Activated CD4-positive, alpha-beta T cell treated with anti-CD3 and anti-CD28 coated beads for 36 hours (primary cell): ENCODE measurements at regions not wholly inside any gene's neighbourhood (a gene's known extent, or its start where the extent isn't known, plus 50 kb on each side); places are given as distances from the start of the nearest gene placed in this dataset.

Experiments used
- ATAC-seq: fragments of 200-7000 bp; cut with Tn5 transposase; one replicate; pipeline ENCODE4 v1.10.0; 2021; ENCODE audit warnings: mild to moderate bottlenecking, moderate library complexity
- CTCF ChIA-PET: fragments of 350-600 bp; sonication (Branson Sonifier 250); formaldehyde crosslinking; loops from one replicate; lab custom pipeline; 2021; ENCODE audit warnings: antibody characterized with exemption; lab: Charles Lee
- POLR2A ChIA-PET: fragments of 350-600 bp; sonication (Branson Sonifier 250); formaldehyde crosslinking; loops from one replicate; lab custom pipeline; 2021; ENCODE audit warnings: antibody characterized with exemption, inconsistent platforms; lab: Charles Lee
- DNase-seq: peaks from one replicate; pipeline ENCODE4 v3.0.0-alpha.2; 2020
- H3K27ac Mint-ChIP-seq: one replicate; pipeline ENCODE4 v1.8.0; 2021; ENCODE audit warnings: mixed read lengths
- H3K27me3 Mint-ChIP-seq: one replicate; pipeline ENCODE4 v1.8.0; 2021; ENCODE audit warnings: mixed read lengths
- H3K36me3 Mint-ChIP-seq: one replicate; pipeline ENCODE4 v1.8.0; 2021; ENCODE audit warnings: low read depth, mixed read lengths
- H3K4me1 Mint-ChIP-seq: one replicate; pipeline ENCODE4 v1.8.0; 2021; ENCODE audit warnings: mixed read lengths
- H3K4me3 Mint-ChIP-seq: one replicate; pipeline ENCODE4 v1.8.0; 2021; ENCODE audit warnings: mild to moderate bottlenecking, moderate library complexity, mixed read lengths
- H3K9me3 Mint-ChIP-seq: one replicate; pipeline ENCODE4 v1.8.0; 2021; ENCODE audit warnings: low read depth, mixed read lengths
- intact Hi-C, 2 experiments: fragments of 100-400 bp; cut with DNase I in 1 of 2; cut with micrococcal nuclease in 1 of 2; formaldehyde crosslinking; loops; one replicate each; pipeline versions ENCODE4 v1.14.2 to v1.15.1; 2022 to 2024; cut with DNase I, micrococcal nuclease

DNA sequence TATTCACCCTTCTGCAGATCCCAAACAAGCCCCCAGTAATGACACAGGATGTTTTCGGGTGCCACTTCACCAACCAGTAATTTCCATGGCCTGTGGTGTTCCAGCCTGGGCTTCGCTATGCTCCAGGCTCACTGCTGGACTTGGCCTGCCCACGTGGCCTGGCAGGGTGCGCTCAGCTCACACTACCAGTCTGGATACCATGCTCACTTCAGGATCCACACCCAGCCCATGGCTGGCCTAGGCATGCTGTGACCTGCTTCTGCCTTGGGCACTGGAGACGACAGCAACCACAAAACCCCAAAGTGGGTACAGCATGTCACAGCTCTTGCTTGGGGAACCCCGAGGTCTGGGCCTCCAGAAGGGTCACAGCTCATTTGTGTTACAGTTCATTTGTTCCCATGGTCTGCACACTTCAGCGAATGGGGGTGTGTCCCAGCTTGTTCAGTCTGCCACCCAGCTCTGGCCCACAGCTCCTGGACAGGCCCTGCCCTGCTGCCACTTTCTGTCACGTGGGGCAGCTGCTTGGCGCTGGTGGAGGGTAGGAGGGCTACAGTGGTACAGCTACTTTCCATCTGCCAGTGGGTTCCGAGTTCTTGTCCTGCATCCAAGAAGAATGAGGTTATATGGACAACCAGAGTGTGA is 650.8 kb downstream of the MCTP2 start:
- Mint-ChIP-seq H3K27ac (no peak overlapping the region), H3K9me3 (peaks cover 9% of the 10 kb centered on the region), H3K4me3 (no peak overlapping the region), H3K36me3 (no peaks in the 10 kb centered on the region), H3K27me3 (no peaks in the 10 kb centered on the region), H3K4me1 (no peaks in the 10 kb centered on the region)
- ChIA-PET CTCF (no interaction called here), POLR2A (no interaction called here)
- ATAC-seq (no peak), DNase-seq (no peak)
- intact Hi-C loops = no loop called here

DNA sequence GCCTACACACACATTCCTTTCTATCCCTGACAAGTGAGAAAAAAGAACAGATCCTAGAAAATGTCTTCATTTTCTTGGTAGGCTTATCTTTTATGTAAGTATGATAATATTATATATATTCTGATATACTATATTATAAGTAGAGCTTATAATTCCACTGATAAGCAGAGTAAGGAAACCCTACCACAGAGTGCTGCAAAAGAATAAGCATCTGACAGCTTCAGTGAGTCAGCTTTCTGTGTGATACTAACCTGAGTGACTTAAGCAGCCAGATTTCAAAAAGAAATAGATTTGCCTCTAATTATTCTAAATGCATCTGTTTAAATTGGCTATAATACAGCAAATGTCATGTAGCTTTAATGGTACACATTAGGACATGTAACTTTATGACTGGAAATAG is 656.0 kb downstream of the MCTP2 start:
- ChIA-PET POLR2A (no interaction called here), CTCF (no interaction called here)
- Mint-ChIP-seq H3K36me3 (no peaks in the 10 kb centered on the region), H3K9me3 (peaks cover 10% of the 10 kb centered on the region), H3K4me1 (no peaks in the 10 kb centered on the region), H3K27ac (no peak overlapping the region), H3K27me3 (no peaks in the 10 kb centered on the region), H3K4me3 (no peak overlapping the region)
- ATAC-seq (no peak), DNase-seq (no peak)
- intact Hi-C loops = no loop called here

DNA sequence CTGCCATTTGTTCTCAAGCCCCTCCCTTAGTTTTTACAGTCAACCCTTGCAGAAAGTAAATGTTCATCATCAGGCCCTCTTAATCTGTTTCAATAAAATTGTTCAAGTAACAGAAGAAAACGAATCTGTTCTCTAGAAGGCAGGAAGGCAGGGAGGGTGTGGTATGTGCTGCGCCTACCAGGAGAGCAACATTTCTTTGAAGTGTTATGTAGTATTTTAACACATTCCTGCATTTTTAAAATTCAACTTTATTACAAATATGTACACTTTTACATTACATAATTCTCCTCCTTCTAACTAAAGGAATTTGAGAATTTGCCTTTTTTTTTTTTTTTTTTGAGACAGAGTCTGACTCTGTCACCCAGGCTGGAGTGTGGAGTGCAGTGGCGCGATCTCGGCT is 657.8 kb downstream of the MCTP2 start:
- peaks cover 8% of the 10 kb centered on the region for H3K9me3 Mint-ChIP-seq
- intact Hi-C loops = no loop called here
- CTCF ChIA-PET = no interaction called here
- no peak overlapping the region for H3K4me3 Mint-ChIP-seq
- H3K4me1 Mint-ChIP-seq = no peaks in the 10 kb centered on the region
- H3K27me3 Mint-ChIP-seq = no peaks in the 10 kb centered on the region
- no peak for DNase-seq
- no peak for ATAC-seq
- POLR2A ChIA-PET = no interaction called here
- H3K36me3 Mint-ChIP-seq = no peaks in the 10 kb centered on the region
- H3K27ac Mint-ChIP-seq = no peak overlapping the region

DNA sequence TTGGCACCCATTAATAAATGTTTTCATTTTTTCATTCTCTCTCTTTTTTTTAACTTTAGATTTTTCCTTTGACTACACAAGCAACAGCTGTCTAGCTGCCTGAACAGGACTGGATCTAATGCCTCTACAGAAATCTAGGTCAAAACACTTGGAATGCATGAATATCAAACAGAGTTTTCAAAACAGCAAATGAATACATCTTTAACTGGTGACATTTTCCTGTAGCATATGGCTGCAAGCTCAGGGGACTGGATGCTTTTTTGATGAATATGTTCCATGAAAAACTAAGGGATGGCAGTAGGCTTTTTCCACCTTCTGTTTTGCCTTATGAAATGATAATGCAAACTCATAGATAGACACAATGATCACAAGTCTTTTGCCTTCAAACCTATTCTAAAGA is 661.7 kb downstream of the MCTP2 start:
- ChIA-PET POLR2A (no interaction called here), CTCF (no interaction called here)
- DNase-seq (no peak), ATAC-seq (no peak)
- H3K36me3 Mint-ChIP-seq = no peaks in the 10 kb centered on the region
- H3K4me3 Mint-ChIP-seq = no peak overlapping the region
- intact Hi-C loops = no loop called here
- no peaks in the 10 kb centered on the region for H3K27me3 Mint-ChIP-seq
- no peak overlapping the region for H3K27ac Mint-ChIP-seq
- no peaks in the 10 kb centered on the region for H3K4me1 Mint-ChIP-seq
- H3K9me3 Mint-ChIP-seq = peaks cover 6% of the 10 kb centered on the region

DNA sequence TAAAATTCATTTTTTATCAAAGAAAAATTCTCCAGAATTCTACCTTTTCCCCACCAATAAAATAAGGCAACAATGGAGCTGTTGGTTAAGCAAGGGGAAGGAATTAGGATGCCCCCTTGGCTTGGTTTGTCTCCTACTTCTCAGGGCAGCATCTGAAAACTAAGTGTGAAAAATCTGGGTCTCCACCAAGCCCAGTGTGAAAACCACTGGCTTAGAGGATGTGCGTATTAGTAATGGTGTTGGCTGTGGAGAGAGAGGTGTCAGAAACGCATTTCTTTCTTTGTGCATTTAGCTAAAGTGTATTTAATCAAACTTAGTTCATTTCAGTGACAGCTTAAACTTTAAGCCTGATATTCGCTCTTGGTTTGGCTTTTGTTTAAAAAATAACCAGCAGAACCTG is 662.7 kb downstream of the MCTP2 start:
- ChIA-PET POLR2A (no interaction called here), CTCF (no interaction called here)
- Mint-ChIP-seq H3K4me3 (no peak overlapping the region), H3K27ac (no peak overlapping the region), H3K4me1 (no peaks in the 10 kb centered on the region), H3K9me3 (peaks cover 6% of the 10 kb centered on the region), H3K27me3 (no peaks in the 10 kb centered on the region), H3K36me3 (no peaks in the 10 kb centered on the region)
- intact Hi-C loops = no loop called here
- DNase-seq (no peak), ATAC-seq (no peak)

DNA sequence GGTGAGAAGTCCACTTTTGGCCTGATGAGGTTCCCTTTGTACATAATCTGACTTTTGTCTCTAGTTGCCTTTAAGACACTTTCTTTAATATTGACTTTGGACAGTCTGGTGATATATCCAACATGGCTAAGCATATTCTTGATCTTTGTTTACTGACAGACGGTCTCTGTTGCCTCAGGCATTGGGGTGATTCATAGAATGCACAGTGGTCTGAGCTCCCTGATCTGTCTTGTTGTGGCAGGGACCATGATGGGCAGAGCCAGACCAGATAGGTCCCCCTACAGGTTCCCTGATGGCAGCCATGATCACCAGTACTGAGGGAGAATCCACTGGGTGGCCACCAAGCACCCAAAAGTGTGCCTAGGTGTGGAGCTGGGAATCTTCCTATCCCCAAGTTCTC is 678.1 kb downstream of the MCTP2 start:
- DNase-seq (no peak), ATAC-seq (no peak)
- intact Hi-C loops = no loop called here
- POLR2A ChIA-PET = no interaction called here
- peaks cover 9% of the 10 kb centered on the region for H3K9me3 Mint-ChIP-seq
- no peaks in the 10 kb centered on the region for H3K36me3 Mint-ChIP-seq
- no peaks in the 10 kb centered on the region for H3K4me1 Mint-ChIP-seq
- no peaks in the 10 kb centered on the region for H3K27me3 Mint-ChIP-seq
- no peak overlapping the region for H3K4me3 Mint-ChIP-seq
- H3K27ac Mint-ChIP-seq = no peak overlapping the region
- CTCF ChIA-PET = no interaction called here

DNA sequence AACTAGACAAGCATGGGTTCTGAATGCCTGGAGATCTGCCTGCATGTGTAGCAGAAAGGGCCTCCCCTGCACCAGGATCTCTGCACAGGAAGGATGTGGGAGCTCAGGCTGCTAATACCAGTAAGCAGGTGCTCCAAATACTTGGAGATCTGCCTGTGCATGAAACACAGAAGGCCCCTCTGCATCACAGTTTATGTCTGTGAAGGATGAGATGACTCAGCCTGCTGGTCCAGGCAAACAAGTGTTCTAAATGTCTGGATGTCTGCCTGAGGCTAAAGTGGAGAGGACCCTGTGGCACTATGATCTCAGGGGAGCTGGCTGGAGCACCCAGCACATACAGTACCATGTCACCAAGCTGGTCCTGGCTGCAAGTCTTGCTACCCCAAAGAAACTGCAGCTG is 678.8 kb downstream of the MCTP2 start:
- Mint-ChIP-seq H3K4me3 (no peak overlapping the region), H3K27ac (no peak overlapping the region), H3K4me1 (no peaks in the 10 kb centered on the region), H3K9me3 (peaks cover 9% of the 10 kb centered on the region), H3K27me3 (no peaks in the 10 kb centered on the region), H3K36me3 (no peaks in the 10 kb centered on the region)
- ATAC-seq (no peak), DNase-seq (no peak)
- POLR2A ChIA-PET = no interaction called here
- intact Hi-C loops = no loop called here
- CTCF ChIA-PET = interaction anchor here (0.6 kb wide), 1 partner anchor 25 kb away, joined by 3 read pairs; no protein-coding TSS in a partner anchor

DNA sequence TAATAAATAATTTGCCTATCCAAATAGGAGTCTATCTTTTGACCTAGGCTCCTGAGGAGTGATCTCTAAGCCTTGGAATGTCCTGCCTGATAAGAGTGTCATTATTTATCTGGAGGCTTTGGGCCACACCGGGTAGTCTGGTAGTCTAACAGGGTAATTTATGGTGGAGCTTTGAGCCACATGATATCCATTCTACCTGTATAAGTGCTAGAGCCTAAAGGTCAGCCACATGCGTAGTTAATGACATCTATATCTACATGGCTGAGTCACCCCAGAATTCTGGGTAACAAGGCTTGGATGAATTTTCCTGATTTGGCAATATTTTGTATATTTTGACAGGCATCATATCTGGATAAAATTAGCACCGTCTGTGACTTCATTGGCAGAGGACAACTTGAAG is 681.4 kb downstream of the MCTP2 start:
- intact Hi-C loops = no loop called here
- no peak overlapping the region for H3K27ac Mint-ChIP-seq
- no peaks in the 10 kb centered on the region for H3K4me1 Mint-ChIP-seq
- H3K36me3 Mint-ChIP-seq = no peaks in the 10 kb centered on the region
- ChIA-PET POLR2A (no interaction called here), CTCF (interaction anchor here (0.6 kb wide), 1 partner anchor 1357 kb away, joined by 3 read pairs; no protein-coding TSS in a partner anchor)
- H3K27me3 Mint-ChIP-seq = no peaks in the 10 kb centered on the region
- peaks cover 4% of the 10 kb centered on the region for H3K9me3 Mint-ChIP-seq
- no peak for DNase-seq
- ATAC-seq = no peak
- H3K4me3 Mint-ChIP-seq = no peak overlapping the region

DNA sequence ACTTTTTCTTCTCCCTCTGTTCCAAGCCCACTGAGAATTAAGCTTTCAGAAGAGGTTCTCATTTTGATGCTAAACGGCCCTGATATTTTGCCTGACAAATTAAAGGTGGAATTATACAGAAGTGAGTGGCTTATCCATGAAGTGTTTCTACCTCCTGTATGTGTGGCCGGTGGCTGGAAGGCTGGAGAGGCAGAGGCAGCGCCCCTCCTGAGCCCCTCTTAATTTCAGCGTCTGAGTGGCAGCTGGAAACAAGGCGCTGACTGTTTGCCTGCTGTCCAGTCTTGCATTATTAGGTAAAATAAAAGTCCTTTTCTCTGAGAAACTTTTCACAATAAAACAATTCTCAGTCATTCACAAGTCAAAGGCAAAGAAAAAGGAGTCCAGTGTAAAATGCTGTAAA is 685.7 kb downstream of the MCTP2 start:
- no peak for DNase-seq
- no peaks in the 10 kb centered on the region for H3K27me3 Mint-ChIP-seq
- no peaks in the 10 kb centered on the region for H3K4me1 Mint-ChIP-seq
- intact Hi-C loops = no loop called here
- no peaks in the 10 kb centered on the region for H3K9me3 Mint-ChIP-seq
- no peak overlapping the region for H3K27ac Mint-ChIP-seq
- POLR2A ChIA-PET = no interaction called here
- H3K36me3 Mint-ChIP-seq = no peaks in the 10 kb centered on the region
- no peak for ATAC-seq
- CTCF ChIA-PET = interaction anchor here (0.6 kb wide), 1 partner anchor 509 kb away, joined by 4 read pairs; no protein-coding TSS in a partner anchor
- no peak overlapping the region for H3K4me3 Mint-ChIP-seq

DNA sequence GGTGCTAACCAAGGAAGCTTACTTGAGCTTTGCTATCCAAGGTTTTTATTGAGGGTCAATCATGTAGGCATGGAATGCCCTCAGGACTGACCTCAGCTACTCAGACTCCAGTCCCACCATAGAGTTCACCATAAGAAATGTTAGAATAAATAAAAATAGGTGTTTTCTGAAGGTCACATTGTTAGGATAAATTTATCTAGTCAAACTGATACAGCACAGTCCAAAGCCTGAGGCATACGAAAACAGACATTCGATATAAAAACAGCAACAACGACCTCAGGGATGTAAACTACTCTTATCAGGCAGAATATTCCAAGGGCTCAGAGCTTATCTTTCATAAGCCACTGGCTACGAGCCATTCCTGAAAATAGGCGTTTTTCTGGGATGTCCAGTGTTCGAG is 690.6 kb downstream of the MCTP2 start:
- no peak for ATAC-seq
- ChIA-PET POLR2A (no interaction called here), CTCF (no interaction called here)
- Mint-ChIP-seq H3K27ac (no peak overlapping the region), H3K4me1 (no peaks in the 10 kb centered on the region), H3K27me3 (no peaks in the 10 kb centered on the region), H3K9me3 (no peaks in the 10 kb centered on the region), H3K4me3 (no peak overlapping the region), H3K36me3 (no peaks in the 10 kb centered on the region)
- no peak for DNase-seq
- intact Hi-C loops = no loop called here

DNA sequence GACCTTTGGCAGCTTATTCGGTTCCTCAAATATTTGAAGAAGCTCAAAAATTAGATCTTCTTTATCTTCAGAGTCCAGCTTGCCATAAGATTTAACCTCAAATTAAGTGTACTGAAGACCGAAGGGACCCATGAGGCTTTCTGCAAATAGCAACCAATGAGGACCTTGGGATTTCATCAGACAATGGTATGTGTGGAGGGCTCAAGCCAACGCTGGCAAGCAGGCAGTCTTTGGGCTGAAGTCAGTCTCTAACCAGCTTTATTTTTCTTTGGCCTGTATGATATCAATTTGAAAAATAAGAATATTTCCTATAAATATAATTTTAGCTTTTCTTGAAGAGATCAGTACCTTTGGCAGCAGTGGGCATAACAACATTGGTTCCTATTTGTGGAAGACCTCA is 692.7 kb downstream of the MCTP2 start:
- H3K27ac Mint-ChIP-seq = no peak overlapping the region
- H3K36me3 Mint-ChIP-seq = no peaks in the 10 kb centered on the region
- H3K9me3 Mint-ChIP-seq = no peaks in the 10 kb centered on the region
- intact Hi-C loops = no loop called here
- ATAC-seq (no peak), DNase-seq (no peak)
- no peaks in the 10 kb centered on the region for H3K4me1 Mint-ChIP-seq
- H3K27me3 Mint-ChIP-seq = no peaks in the 10 kb centered on the region
- H3K4me3 Mint-ChIP-seq = no peak overlapping the region
- ChIA-PET POLR2A (no interaction called here), CTCF (no interaction called here)

DNA sequence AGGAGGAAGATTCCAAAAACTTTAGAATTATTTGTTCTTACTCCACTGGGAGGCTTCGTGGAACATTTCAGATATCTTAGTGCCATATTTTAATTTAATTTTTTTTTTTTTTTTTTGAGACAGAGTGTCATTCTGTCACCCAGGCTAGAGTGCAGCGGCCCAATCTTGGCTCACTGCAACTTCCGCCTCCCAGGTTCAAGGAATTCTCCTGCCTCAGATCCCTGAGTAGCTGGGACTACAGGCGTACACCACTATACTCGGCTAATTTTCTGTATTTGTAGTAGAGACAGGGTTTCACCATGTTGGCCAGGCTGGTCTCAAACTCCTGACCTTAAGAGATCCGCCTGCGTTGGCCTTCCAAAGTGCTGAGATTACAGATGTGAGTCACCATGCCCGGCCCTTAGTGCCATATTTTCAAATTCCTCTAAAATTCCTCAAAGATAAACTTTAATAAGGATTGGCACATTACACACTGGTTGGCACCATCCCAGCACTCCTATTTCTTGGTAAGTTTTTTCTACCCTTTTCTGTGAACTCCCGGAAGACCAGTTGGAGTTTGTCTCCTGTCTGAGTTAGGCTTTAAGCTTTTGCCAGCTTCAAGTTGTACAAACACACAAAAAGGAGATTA is 693.7 kb downstream of the MCTP2 start:
- Mint-ChIP-seq H3K9me3 (no peaks in the 10 kb centered on the region), H3K36me3 (no peaks in the 10 kb centered on the region), H3K27ac (no peak overlapping the region), H3K4me3 (no peak overlapping the region), H3K4me1 (no peaks in the 10 kb centered on the region), H3K27me3 (no peaks in the 10 kb centered on the region)
- intact Hi-C loops = no loop called here
- ATAC-seq (no peak), DNase-seq (no peak)
- POLR2A ChIA-PET = no interaction called here
- CTCF ChIA-PET = no interaction called here
